Activated CD4-positive, alpha-beta T cell treated with anti-CD3 and anti-CD28 coated beads, Interleukin-2, amount 10 ng/mL, durations not matched to agents 7 days and 5 days (primary cell): ENCODE measurements at regions not wholly inside any gene's neighbourhood (a gene's known extent, or its start where the extent isn't known, plus 50 kb on each side); places are given as distances from the start of the nearest gene placed in this dataset.

Experiments used
- CTCF ChIA-PET: fragments of 350-600 bp; sonication (Branson Sonifier 250); formaldehyde crosslinking; loops from one replicate; lab custom pipeline; 2021; ENCODE audit warnings: antibody characterized with exemption; lab: Charles Lee
- POLR2A ChIA-PET: fragments of 350-600 bp; sonication (Branson Sonifier 250); formaldehyde crosslinking; loops from one replicate; lab custom pipeline; 2021; ENCODE audit warnings: antibody characterized with exemption; lab: Charles Lee
- DNase-seq: peaks from one replicate; pipeline ENCODE4 v3.0.0-alpha.2; 2020
- H3K27ac Mint-ChIP-seq: one replicate; pipeline ENCODE4 v1.8.0; 2021; ENCODE audit warnings: mild to moderate bottlenecking, moderate library complexity, mixed read lengths
- H3K27me3 Mint-ChIP-seq: one replicate; pipeline ENCODE4 v1.8.0; 2021; ENCODE audit warnings: mixed read lengths
- H3K36me3 Mint-ChIP-seq: one replicate; pipeline ENCODE4 v1.8.0; 2021; ENCODE audit warnings: low read depth, mixed read lengths
- H3K4me1 Mint-ChIP-seq: one replicate; pipeline ENCODE4 v1.8.0; 2021; ENCODE audit warnings: mixed read lengths
- H3K4me3 Mint-ChIP-seq: one replicate; pipeline ENCODE4 v1.8.0; 2021; ENCODE audit warnings: mild to moderate bottlenecking, moderate library complexity, mixed read lengths
- H3K9me3 Mint-ChIP-seq: one replicate; pipeline ENCODE4 v1.8.0; 2021; ENCODE audit warnings: mixed read lengths

- Mint-ChIP-seq H3K27me3 (no peaks in the 10 kb centered on the region), H3K4me1 (no peaks in the 10 kb centered on the region), H3K4me3 (no peak overlapping the region), H3K9me3 (no peaks in the 10 kb centered on the region), H3K27ac (no peak overlapping the region), H3K36me3 (no peaks in the 10 kb centered on the region)
- ChIA-PET CTCF (interaction anchor here (1.7 kb wide), 1 partner anchor 180 kb away, joined by 3 read pairs; no protein-coding TSS in a partner anchor), POLR2A (no interaction called here)
- DNase-seq: no peak
Observed at GRCh38 chr2:236692937-236693336, 123.3 kb downstream of the ACKR3 start.

- no peaks in the 10 kb centered on the region for H3K27me3 Mint-ChIP-seq
- DNase-seq: no peak
- H3K9me3 Mint-ChIP-seq: no peaks in the 10 kb centered on the region
- H3K27ac Mint-ChIP-seq: no peak overlapping the region
- H3K4me1 Mint-ChIP-seq: no peaks in the 10 kb centered on the region
- ChIA-PET POLR2A (no interaction called here), CTCF (interaction anchor here (1.7 kb wide), 1 partner anchor 181 kb away, joined by 3 read pairs; no protein-coding TSS in a partner anchor)
- no peak overlapping the region for H3K4me3 Mint-ChIP-seq
- no peaks in the 10 kb centered on the region for H3K36me3 Mint-ChIP-seq
Observed at GRCh38 chr2:236693531-236693930, 123.9 kb downstream of the ACKR3 start.

- H3K27ac Mint-ChIP-seq: no peak overlapping the region
- H3K27me3 Mint-ChIP-seq: no peaks in the 10 kb centered on the region
- CTCF ChIA-PET: interaction anchor here (1.7 kb wide), 1 partner anchor 182 kb away, joined by 3 read pairs; no protein-coding TSS in a partner anchor
- no peaks in the 10 kb centered on the region for H3K4me1 Mint-ChIP-seq
- no peaks in the 10 kb centered on the region for H3K36me3 Mint-ChIP-seq
- H3K9me3 Mint-ChIP-seq: no peaks in the 10 kb centered on the region
- DNase-seq: no peak
- H3K4me3 Mint-ChIP-seq: no peak overlapping the region
- POLR2A ChIA-PET: no interaction called here
Observed at GRCh38 chr2:236694146-236694888, 124.7 kb downstream of the ACKR3 start.

- no peak overlapping the region for H3K27ac Mint-ChIP-seq
- H3K4me1 Mint-ChIP-seq: no peaks in the 10 kb centered on the region
- DNase-seq: no peak
- no peaks in the 10 kb centered on the region for H3K36me3 Mint-ChIP-seq
- ChIA-PET POLR2A (no interaction called here), CTCF (no interaction called here)
- H3K4me3 Mint-ChIP-seq: no peak overlapping the region
- H3K9me3 Mint-ChIP-seq: no peaks in the 10 kb centered on the region
- no peaks in the 10 kb centered on the region for H3K27me3 Mint-ChIP-seq
Observed at GRCh38 chr2:236696834-236697233, 127.2 kb downstream of the ACKR3 start.

- no peaks in the 10 kb centered on the region for H3K4me1 Mint-ChIP-seq
- H3K9me3 Mint-ChIP-seq: no peaks in the 10 kb centered on the region
- H3K36me3 Mint-ChIP-seq: no peaks in the 10 kb centered on the region
- no peak overlapping the region for H3K4me3 Mint-ChIP-seq
- no peak for DNase-seq
- ChIA-PET CTCF (no interaction called here), POLR2A (no interaction called here)
- no peak overlapping the region for H3K27ac Mint-ChIP-seq
- H3K27me3 Mint-ChIP-seq: no peaks in the 10 kb centered on the region
Observed at GRCh38 chr2:236698016-236698627, 128.5 kb downstream of the ACKR3 start.

GRCh38 chr2:236700703-236701102, 131.1 kb downstream of the ACKR3 start:
- Mint-ChIP-seq H3K9me3 (no peaks in the 10 kb centered on the region), H3K4me3 (no peak overlapping the region), H3K27ac (no peak overlapping the region), H3K4me1 (no peaks in the 10 kb centered on the region), H3K27me3 (no peaks in the 10 kb centered on the region), H3K36me3 (no peaks in the 10 kb centered on the region)
- CTCF ChIA-PET: no interaction called here
- no peak for DNase-seq
- POLR2A ChIA-PET: no interaction called here

- no peak for DNase-seq
- H3K4me1 Mint-ChIP-seq: no peaks in the 10 kb centered on the region
- no peak overlapping the region for H3K27ac Mint-ChIP-seq
- H3K4me3 Mint-ChIP-seq: no peak overlapping the region
- POLR2A ChIA-PET: no interaction called here
- H3K36me3 Mint-ChIP-seq: no peaks in the 10 kb centered on the region
- CTCF ChIA-PET: no interaction called here
- H3K27me3 Mint-ChIP-seq: no peaks in the 10 kb centered on the region
- H3K9me3 Mint-ChIP-seq: no peaks in the 10 kb centered on the region
Observed at GRCh38 chr2:236702657-236703372, 133.2 kb downstream of the ACKR3 start.

GRCh38 chr2:236703373-236703709, 133.7 kb downstream of the ACKR3 start:
- no peaks in the 10 kb centered on the region for H3K4me1 Mint-ChIP-seq
- no peak overlapping the region for H3K4me3 Mint-ChIP-seq
- ChIA-PET CTCF (no interaction called here), POLR2A (no interaction called here)
- DNase-seq: no peak
- H3K27me3 Mint-ChIP-seq: no peaks in the 10 kb centered on the region
- no peak overlapping the region for H3K27ac Mint-ChIP-seq
- no peaks in the 10 kb centered on the region for H3K9me3 Mint-ChIP-seq
- no peaks in the 10 kb centered on the region for H3K36me3 Mint-ChIP-seq

GRCh38 chr2:236703906-236704305, 134.3 kb downstream of the ACKR3 start:
- no peaks in the 10 kb centered on the region for H3K9me3 Mint-ChIP-seq
- H3K27me3 Mint-ChIP-seq: no peaks in the 10 kb centered on the region
- POLR2A ChIA-PET: no interaction called here
- no peak overlapping the region for H3K27ac Mint-ChIP-seq
- no peaks in the 10 kb centered on the region for H3K36me3 Mint-ChIP-seq
- no peak overlapping the region for H3K4me3 Mint-ChIP-seq
- CTCF ChIA-PET: no interaction called here
- DNase-seq: no peak
- H3K4me1 Mint-ChIP-seq: no peaks in the 10 kb centered on the region

- ChIA-PET CTCF (no interaction called here), POLR2A (no interaction called here)
- no peaks in the 10 kb centered on the region for H3K27me3 Mint-ChIP-seq
Observed at GRCh38 chr2:236704887-236705286, 135.3 kb downstream of the ACKR3 start.

GRCh38 chr2:236705295-236706105, 135.9 kb downstream of the ACKR3 start:
- Mint-ChIP-seq H3K9me3 (no peaks in the 10 kb centered on the region), H3K4me1 (no peaks in the 10 kb centered on the region), H3K4me3 (no peak overlapping the region), H3K36me3 (no peaks in the 10 kb centered on the region), H3K27ac (no peak overlapping the region), H3K27me3 (no peaks in the 10 kb centered on the region)
- ChIA-PET POLR2A (no interaction called here), CTCF (no interaction called here)
- DNase-seq: no peak

More at GRCh38 chr2:236704887-236705286, 135.3 kb downstream of the ACKR3 start:
- Mint-ChIP-seq H3K9me3 (no peaks in the 10 kb centered on the region), H3K4me1 (no peaks in the 10 kb centered on the region), H3K36me3 (no peaks in the 10 kb centered on the region), H3K4me3 (no peak overlapping the region), H3K27ac (no peak overlapping the region)
- no peak for DNase-seq

- POLR2A ChIA-PET: no interaction called here
- Mint-ChIP-seq H3K4me3 (no peak overlapping the region), H3K27ac (no peak overlapping the region), H3K9me3 (no peaks in the 10 kb centered on the region), H3K4me1 (peaks cover under 1% of the 10 kb centered on the region), H3K36me3 (no peaks in the 10 kb centered on the region), H3K27me3 (no peaks in the 10 kb centered on the region)
- DNase-seq: no peak
- CTCF ChIA-PET: no interaction called here
Observed at GRCh38 chr2:236706288-236706687, 136.7 kb downstream of the ACKR3 start.

GRCh38 chr2:236706803-236707202, 137.2 kb downstream of the ACKR3 start:
- no peak overlapping the region for H3K4me3 Mint-ChIP-seq
- peaks cover 3% of the 10 kb centered on the region for H3K4me1 Mint-ChIP-seq
- no peak for DNase-seq
- H3K27ac Mint-ChIP-seq: no peak overlapping the region
- POLR2A ChIA-PET: no interaction called here
- H3K36me3 Mint-ChIP-seq: no peaks in the 10 kb centered on the region
- H3K27me3 Mint-ChIP-seq: no peaks in the 10 kb centered on the region
- CTCF ChIA-PET: no interaction called here
- H3K9me3 Mint-ChIP-seq: no peaks in the 10 kb centered on the region
